Sigmoid colon (tissue), 6 donors: ENCODE measurements at regions not wholly inside any gene's neighbourhood (a gene's known extent, or its start where the extent isn't known, plus 50 kb on each side); places are given as distances from the start of the nearest gene placed in this dataset.

Source experiments
- DNase-seq: peaks from one replicate; pipeline ENCODE4 v3.0.0-alpha.2; 2019
- H3K27ac ChIP-seq, 4 donors: fragments of 200-600 bp; sonication (generic); one replicate each; pipeline ENCODE4 v1.5.1; 2016 to 2019; ENCODE audit warnings: mild to moderate bottlenecking in 1 of 4
- H3K27me3 ChIP-seq, 3 donors: fragments of 200-600 bp; sonication (generic); one replicate each; pipeline ENCODE4 v1.5.1; 2019; ENCODE audit warnings: mild to moderate bottlenecking in 1 of 3
- H3K36me3 ChIP-seq, 4 donors: fragments of 200-600 bp; sonication (generic); one replicate each; pipeline ENCODE4 v1.5.1; 2016 to 2019
- H3K4me1 ChIP-seq, 4 donors: fragments of 200-600 bp; sonication (generic); one replicate each; pipeline ENCODE4 v1.5.1; 2017 to 2019
- H3K4me3 ChIP-seq, 4 donors: fragments of 200-600 bp; sonication (generic); one replicate each; pipeline ENCODE4 v1.5.1; 2017 to 2019; ENCODE audit warnings: mild to moderate bottlenecking in 2 of 4, moderate library complexity in 1 of 4
- H3K9me3 ChIP-seq, 4 donors: fragments of 200-600 bp in 3 of 4; sonication (generic) in 3 of 4; one replicate each; pipeline versions ENCODE4 v1.5.1 to v1.6.1; 2013 to 2019
- CTCF ChIP-seq, 4 experiments: fragments of 450-650 bp in 3 of 4; fragments of 200-600 bp in 1 of 4; IDR thresholded peaks; one replicate each; pipeline ENCODE4 v1.5.1; 2016 to 2019; ENCODE audit warnings: antibody characterized with exemption in 4 of 4, mild to moderate bottlenecking in 3 of 4, moderate library complexity in 2 of 4
- EP300 ChIP-seq, 4 donors: sonication (generic); formaldehyde crosslinking; IDR thresholded peaks; one replicate each; pipeline ENCODE4 v1.6.1; 2017; ENCODE audit warnings: antibody characterized with exemption in 4 of 4
- POLR2A ChIP-seq, 2 donors: fragments of 450-650 bp; IDR thresholded peaks; one replicate each; pipeline ENCODE4 v1.6.1; 2016; ENCODE audit warnings: antibody characterized with exemption in 2 of 2, mild to moderate bottlenecking in 2 of 2, moderate library complexity in 2 of 2
- POLR2AphosphoS5 ChIP-seq, 4 donors: sonication (generic); formaldehyde crosslinking; IDR thresholded peaks; one replicate each; pipeline ENCODE4 v1.6.1; 2017; ENCODE audit warnings: antibody characterized with exemption in 4 of 4
- WGBS, 2 donors: extraction: QIAGEN DNeasy Blood & Tissue Kit; methylation state at CpG; one replicate each; pipeline ENCODE4 v1.1.7; 2013; 5-methylcytosine and 5-hydroxymethylcytosine counted together
- intact Hi-C: fragments of 100-400 bp; cut with DNase I; formaldehyde crosslinking; loops from one replicate; pipeline ENCODE4 v1.15.1; 2023
- donor health status: healthy with polysubstance abuse.
- donor health status: healthy.

GRCh38 chr3:77871436-77871835 lies 831.5 kb downstream of the ROBO2 start:
- no peak for DNase-seq
- intact Hi-C loops: no loop called here
- Histone ChIP-seq H3K9me3 (no peaks in the 10 kb centered on the region), H3K4me1 (no peaks in the 10 kb centered on the region), H3K36me3 (no peaks in the 10 kb centered on the region), H3K4me3 (no peak overlapping the region), H3K27ac (no peak overlapping the region), H3K27me3 (no peaks in the 10 kb centered on the region)
- TF ChIP-seq EP300 (IDR thresholded peaks at IDR 0.05) (no peak), POLR2AphosphoS5 (IDR thresholded peaks at IDR 0.05) (no peak), CTCF (IDR thresholded peaks at IDR 0.05) (no peak), POLR2A (IDR thresholded peaks at IDR 0.05) (no peak)
- WGBS, 2 donors: 53 to 84% methylated on average over 1 of the region's 1 CpG

GRCh38 chr3:77873598-77873997 lies 833.7 kb downstream of the ROBO2 start:
- no peaks in the 10 kb centered on the region for H3K27me3 ChIP-seq
- WGBS, 2 donors: 85 to 91% methylated on average over 4 of the region's 4 CpGs
- TF ChIP-seq POLR2AphosphoS5 (IDR thresholded peaks at IDR 0.05) (no peak), CTCF (IDR thresholded peaks at IDR 0.05) (no peak), EP300 (IDR thresholded peaks at IDR 0.05) (no peak), POLR2A (IDR thresholded peaks at IDR 0.05) (no peak)
- intact Hi-C loops: no loop called here
- DNase-seq: no peak
- H3K4me3 ChIP-seq: no peak overlapping the region
- no peak overlapping the region for H3K27ac ChIP-seq
- H3K4me1 ChIP-seq: no peaks in the 10 kb centered on the region
- no peaks in the 10 kb centered on the region for H3K36me3 ChIP-seq
- H3K9me3 ChIP-seq: no peaks in the 10 kb centered on the region

- Histone ChIP-seq H3K27me3 (no peaks in the 10 kb centered on the region), H3K36me3 (no peaks in the 10 kb centered on the region), H3K9me3 (no peaks in the 10 kb centered on the region), H3K4me1 (no peaks in the 10 kb centered on the region), H3K4me3 (no peak overlapping the region), H3K27ac (no peak overlapping the region)
- no peak for TF ChIP-seq EP300 (IDR thresholded peaks at IDR 0.05)
- no peak for TF ChIP-seq CTCF (IDR thresholded peaks at IDR 0.05)
- TF ChIP-seq POLR2AphosphoS5 (IDR thresholded peaks at IDR 0.05): no peak
- no peak for TF ChIP-seq POLR2A (IDR thresholded peaks at IDR 0.05)
- no peak for DNase-seq
- 75 to 84% methylated on average over 3 of the region's 3 CpGs for WGBS, 2 donors
- intact Hi-C loops: no loop called here
Observed at GRCh38 chr3:77885381-77885780, 845.5 kb downstream of the ROBO2 start.

GRCh38 chr3:77887611-77888010 lies 847.7 kb downstream of the ROBO2 start:
- H3K27me3 ChIP-seq: no peaks in the 10 kb centered on the region
- no peaks in the 10 kb centered on the region for H3K9me3 ChIP-seq
- no peak overlapping the region for H3K4me3 ChIP-seq
- TF ChIP-seq POLR2AphosphoS5 (IDR thresholded peaks at IDR 0.05) (no peak), EP300 (IDR thresholded peaks at IDR 0.05) (no peak), POLR2A (IDR thresholded peaks at IDR 0.05) (no peak), CTCF (IDR thresholded peaks at IDR 0.05) (no peak)
- 52 to 65% methylated on average over 3 of the region's 3 CpGs for WGBS, 2 donors
- no peak overlapping the region for H3K27ac ChIP-seq
- no peak for DNase-seq
- H3K36me3 ChIP-seq: no peaks in the 10 kb centered on the region
- intact Hi-C loops: no loop called here
- H3K4me1 ChIP-seq: no peaks in the 10 kb centered on the region

- H3K4me1 ChIP-seq: no peaks in the 10 kb centered on the region
- WGBS, 2 donors: 81 to 84% methylated on average over 3 of the region's 3 CpGs
- no peaks in the 10 kb centered on the region for H3K36me3 ChIP-seq
- no peaks in the 10 kb centered on the region for H3K27me3 ChIP-seq
- H3K4me3 ChIP-seq: no peak overlapping the region
- H3K9me3 ChIP-seq: no peaks in the 10 kb centered on the region
- no peak overlapping the region for H3K27ac ChIP-seq
- TF ChIP-seq EP300 (IDR thresholded peaks at IDR 0.05) (no peak), POLR2AphosphoS5 (IDR thresholded peaks at IDR 0.05) (no peak), CTCF (IDR thresholded peaks at IDR 0.05) (no peak), POLR2A (IDR thresholded peaks at IDR 0.05) (no peak)
- intact Hi-C loops: no loop called here
- no peak for DNase-seq
Observed at GRCh38 chr3:77889616-77890015, 849.7 kb downstream of the ROBO2 start.
